DMS 273 treated with DMSO at 0.1 percent for 48 hours (cell line): ENCODE measurements at regions not wholly inside any gene's neighbourhood (a gene's known extent, or its start where the extent isn't known, plus 50 kb on each side); places are given as distances from the start of the nearest gene placed in this dataset.

Experiments used
- DNase-seq: peaks from one replicate; lab custom pipeline; 2025; lab: John Stamatoyannopoulos, UW

- DNase-seq, result no peak
Measured at GRCh38 chr14:45361727-45362126, 108.7 kb upstream of the MIS18BP1 start.

GRCh38 chr14:45359746-45360145 is 106.7 kb upstream of the MIS18BP1 start:
- no peak for DNase-seq

GRCh38 chr14:45332360-45332988 is 79.5 kb upstream of the MIS18BP1 start:
- no peak for DNase-seq

GRCh38 chr14:45308745-45309397 is 55.9 kb upstream of the MIS18BP1 start:
- no peak for DNase-seq
